ENCODE measurements at regions not wholly inside any gene's neighbourhood (a gene's known extent, or its start where the extent isn't known, plus 50 kb on each side); places are given as distances from the start of the nearest gene placed in this dataset.

- intact Hi-C loops (cut with micrococcal nuclease) = no loop called here
- ATAC-seq (no peak), DNase-seq (no peak)
Measured at GRCh38 chr17:62913991-62914570, 52.0 kb upstream of the TANC2 start.

- ATAC-seq = no peak
- intact Hi-C loops (cut with micrococcal nuclease) = no loop called here
- DNase-seq = no peak
Measured at GRCh38 chr17:62912363-62912762, 53.7 kb upstream of the TANC2 start.

GRCh38 chr17:62911114-62911513, 54.9 kb upstream of the TANC2 start:
- ATAC-seq (no peak), DNase-seq (no peak)
- intact Hi-C loops (cut with micrococcal nuclease) = no loop called here

- ATAC-seq (no peak), DNase-seq (no peak)
- intact Hi-C loops (cut with micrococcal nuclease) = no loop called here
Measured at GRCh38 chr17:62910277-62910676, 55.8 kb upstream of the TANC2 start.

DNA sequence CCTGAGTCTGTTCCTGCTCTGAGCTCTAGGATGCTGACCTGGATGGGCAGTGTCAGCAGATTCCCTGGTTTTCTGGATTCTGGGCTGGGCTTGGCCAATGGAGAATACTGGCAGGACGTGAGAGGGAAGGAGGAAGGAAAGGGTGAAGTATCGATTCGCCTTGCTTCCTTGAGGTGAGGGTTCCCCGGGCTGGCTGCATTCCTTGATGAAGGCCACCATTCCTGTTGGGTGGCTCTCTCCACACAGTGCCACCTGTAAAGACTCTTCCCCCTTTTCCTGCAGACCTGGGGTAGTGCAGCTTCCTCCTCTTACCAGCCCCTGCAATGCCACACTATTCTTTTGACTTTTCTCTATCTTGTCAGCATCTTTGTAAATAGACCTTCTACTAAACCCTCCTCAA, 58.1 kb upstream of the TANC2 start:
- ATAC-seq (no peak), DNase-seq (no peak)
- intact Hi-C loops (cut with micrococcal nuclease) = no loop called here

DNA sequence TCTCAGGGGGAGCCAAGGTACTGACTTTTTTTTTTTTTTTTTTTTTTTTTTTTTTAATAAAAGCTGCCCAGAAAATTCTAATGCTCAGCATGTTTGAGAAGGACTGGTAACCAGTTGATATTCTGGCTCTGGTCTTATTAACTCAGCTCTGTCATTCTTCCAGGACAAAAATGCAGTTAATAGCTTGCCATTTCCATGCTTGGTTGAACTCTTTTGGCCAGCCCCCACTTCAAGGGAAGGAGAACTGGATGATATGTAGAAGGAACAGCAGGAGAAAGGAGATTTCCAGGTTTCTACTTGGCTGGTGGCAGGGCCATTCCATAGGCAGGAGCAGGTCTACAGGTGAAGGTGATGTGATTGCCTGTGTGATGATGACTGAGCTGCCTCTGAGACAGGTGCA, 59.2 kb upstream of the TANC2 start:
- intact Hi-C loops (cut with micrococcal nuclease) = no loop called here
- ATAC-seq (no peak), DNase-seq (no peak)

DNA sequence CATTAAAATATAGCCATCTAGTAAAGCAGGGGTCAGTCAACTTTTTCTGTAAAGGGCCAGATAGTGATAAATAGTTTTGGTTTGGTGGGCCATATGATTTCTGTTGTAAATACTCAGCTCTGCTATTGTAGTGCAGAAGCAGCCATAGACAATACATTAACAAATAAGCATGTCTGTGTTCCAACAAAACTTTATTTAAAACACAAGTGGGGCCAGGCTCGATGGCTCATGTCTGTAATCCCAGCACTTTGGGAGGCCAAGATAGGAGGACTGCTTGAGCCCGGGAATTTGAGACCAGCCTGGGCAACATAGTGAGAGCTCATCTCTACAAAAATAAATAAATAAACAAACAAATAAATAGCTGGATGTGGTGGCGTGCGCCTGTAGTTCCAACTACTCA, 60.8 kb upstream of the TANC2 start:
- ATAC-seq (no peak), DNase-seq (no peak)
- intact Hi-C loops (cut with micrococcal nuclease) = no loop called here

- intact Hi-C loops (cut with micrococcal nuclease) = no loop called here
- DNase-seq = no peak
- no peak for ATAC-seq
Measured at GRCh38 chr17:62902531-62903220, 63.4 kb upstream of the TANC2 start.

DNA sequence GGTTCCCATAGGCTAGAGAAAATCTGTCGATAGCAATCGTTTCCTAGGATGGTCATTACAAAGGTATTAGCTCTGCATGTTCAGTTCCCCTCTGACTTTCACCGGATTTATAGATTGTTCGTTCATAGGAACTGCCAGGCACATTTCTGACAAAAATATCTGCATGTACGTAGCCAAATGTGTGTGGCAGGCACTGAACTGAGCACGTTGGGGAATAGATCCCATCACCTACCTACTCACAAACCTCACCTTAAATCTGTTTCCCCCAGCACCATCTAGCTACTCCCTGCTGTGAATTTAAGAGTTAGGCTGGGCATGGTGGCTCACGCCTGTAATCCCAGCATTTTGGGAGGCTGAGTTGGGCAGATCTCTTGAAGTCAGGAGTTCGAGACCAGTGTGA, 64.5 kb upstream of the TANC2 start:
- DNase-seq (no peak), ATAC-seq (no peak)
- intact Hi-C loops (cut with micrococcal nuclease) = no loop called here

DNA sequence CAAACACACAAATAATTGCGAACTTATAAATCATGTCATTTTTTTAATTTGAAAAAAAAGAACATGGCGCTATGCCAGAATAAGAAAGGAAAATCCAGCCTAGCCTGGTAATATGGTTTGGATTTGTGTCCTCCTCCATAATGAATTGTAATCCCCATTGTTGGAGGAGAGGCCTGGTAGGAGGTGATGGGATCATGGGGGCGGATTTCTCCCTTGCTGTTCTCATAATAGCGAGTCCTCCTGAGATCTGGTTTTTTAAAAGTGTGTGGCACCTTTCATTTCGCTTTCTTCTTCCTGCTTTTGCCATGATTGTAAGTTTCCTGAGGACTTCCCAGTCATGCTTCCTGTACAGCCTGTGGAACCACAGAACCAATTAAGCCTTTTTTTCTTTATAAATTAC, 65.9 kb upstream of the TANC2 start:
- ATAC-seq (no peak), DNase-seq (no peak)
- intact Hi-C loops (cut with micrococcal nuclease) = no loop called here

DNA sequence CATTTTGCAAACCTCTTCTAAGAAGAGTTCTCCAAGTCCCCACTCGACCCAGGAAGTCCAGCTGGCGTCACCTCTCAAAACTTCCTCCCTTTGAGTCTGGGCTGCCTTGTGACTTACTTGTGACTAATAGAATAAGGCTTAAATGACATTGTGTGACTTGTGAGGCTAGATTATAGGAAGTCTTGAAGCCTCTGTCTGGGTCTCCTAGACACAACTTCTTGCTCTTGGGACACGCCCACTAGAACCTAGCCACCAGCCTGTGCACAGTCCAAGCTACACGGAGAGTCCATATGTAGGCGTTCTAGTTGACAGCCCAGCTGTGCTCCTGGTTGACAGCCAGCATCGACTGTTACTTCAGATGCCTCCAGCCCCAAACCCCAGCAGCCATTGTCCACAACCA, 66.7 kb upstream of the TANC2 start:
- intact Hi-C loops (cut with micrococcal nuclease) = no loop called here
- ATAC-seq = peak; percentile 66
- DNase-seq = peak; percentile 52

DNA sequence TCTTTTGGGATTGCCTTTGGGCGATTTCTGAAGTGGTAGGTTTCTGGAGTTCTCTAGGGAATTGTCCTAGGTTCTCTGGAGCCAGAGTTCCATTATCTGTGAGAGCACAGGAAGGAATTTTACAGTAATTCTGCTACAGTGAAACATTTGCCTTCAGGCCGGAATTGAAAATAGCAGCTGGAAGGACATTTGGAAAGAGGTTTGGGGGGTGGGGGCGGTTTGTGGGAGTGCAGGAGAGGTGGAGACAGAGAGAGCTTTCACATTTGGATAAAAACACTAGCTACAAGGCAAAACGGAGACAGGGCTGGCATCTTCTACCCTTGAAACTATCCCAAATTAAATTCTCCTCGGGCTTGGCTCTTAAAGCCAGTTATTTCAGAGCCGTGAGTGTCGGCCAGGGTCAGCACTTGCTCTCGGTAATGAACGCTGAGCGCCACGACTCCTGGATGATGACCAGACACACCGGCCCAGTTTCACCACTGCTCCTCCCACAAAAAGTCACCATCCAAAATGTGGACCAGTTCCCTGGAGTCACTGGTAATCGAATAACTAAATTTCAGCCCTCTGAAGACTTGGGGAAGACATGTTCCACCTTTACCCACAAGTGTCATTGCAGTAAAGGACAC, 67.7 kb upstream of the TANC2 start:
- ATAC-seq (peak; percentile 49), DNase-seq (peak; percentile 33)
- intact Hi-C loops (cut with micrococcal nuclease) = no loop called here

DNA sequence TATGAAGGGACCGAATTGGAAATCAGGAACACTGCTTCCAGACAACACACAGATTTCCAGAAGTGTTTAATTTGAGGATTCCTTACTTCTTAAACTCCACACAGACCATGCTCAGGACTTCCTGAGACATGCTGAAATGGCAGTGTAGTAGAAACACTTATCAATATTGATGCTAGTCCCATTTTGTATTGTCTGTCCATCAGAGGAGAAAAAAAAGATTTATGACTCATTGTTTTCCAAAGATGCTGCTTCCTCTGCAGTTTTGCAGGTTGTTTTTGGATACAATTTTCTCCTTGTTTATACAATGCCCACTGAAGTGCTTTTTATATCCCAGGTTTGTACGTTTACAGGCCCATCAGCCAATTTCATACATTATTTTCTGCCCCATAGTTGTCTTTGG, 68.3 kb upstream of the TANC2 start:
- no peak for ATAC-seq
- intact Hi-C loops (cut with micrococcal nuclease) = no loop called here

DNA sequence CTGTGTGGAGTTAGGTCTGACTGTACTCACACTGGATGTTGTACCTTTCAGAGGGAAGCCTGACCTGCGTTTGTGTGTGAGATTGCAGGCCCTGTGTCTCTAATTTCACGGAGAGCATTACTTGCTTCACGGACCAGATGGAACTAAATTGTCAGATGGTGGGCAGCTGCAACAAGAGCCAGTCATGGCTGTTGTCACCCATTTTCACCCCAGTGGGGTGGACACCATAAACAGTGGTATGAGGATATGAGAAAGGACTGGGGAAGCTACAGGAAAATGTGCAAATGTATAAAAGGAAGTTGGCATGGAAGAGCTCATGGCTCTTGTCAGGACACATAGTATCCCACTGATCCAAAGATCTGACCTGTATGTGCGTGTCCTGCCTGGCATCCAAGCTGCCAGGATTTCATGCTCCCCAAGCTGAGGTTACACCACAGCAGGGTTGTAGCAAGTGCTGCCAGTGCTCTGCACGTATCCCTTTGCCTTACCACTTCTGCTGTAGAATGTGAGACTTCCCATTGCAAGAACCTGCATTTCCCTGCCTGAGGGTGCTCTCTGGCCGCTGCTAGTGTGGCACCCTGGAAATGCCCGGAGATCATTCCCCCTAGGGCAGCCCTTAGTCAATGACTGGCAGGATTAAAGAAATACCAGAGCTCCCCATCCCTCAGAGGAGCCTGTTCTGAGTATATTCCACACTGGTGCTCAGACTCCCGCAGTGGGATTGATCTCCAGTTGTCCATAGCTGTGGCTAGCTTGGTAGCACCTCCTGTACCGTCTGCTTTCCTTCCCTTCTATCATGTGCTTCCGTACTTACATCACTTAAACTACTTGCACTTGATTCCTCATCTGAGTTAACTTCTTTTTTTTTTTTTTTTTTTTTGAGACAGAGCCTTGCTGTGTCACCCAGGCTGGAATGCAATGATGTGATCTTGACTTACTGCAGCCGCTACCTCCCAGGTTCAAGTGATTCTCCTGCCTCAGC, 70.4 kb upstream of the TANC2 start:
- peak; percentile 50 for ATAC-seq
- DNase-seq = no peak
- intact Hi-C loops (cut with micrococcal nuclease) = no loop called here

More for the DNA sequence above, 68.3 kb upstream of the TANC2 start:
- no peak for DNase-seq

DNA sequence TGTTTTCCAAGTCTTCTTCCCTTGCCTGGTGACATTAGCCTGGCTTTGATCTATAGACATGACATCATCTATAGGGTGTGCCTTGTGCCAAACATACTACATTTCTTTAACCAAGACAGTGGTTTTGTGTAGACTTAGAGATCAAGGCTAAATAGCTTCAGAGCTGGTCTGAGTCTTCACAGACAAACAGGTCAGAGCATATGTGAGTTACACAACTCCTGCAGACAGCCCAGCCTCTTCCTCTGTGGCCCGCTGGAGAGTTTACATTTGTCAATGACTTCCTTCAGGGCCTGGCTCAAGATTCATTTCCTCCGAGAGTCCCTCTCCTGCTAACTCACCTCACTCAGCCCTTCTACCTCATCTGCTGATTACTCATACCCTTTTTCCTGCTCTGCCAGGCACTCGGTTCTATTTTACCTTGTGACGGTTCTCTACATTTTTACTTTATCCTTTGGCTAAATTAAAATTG, 73.1 kb upstream of the TANC2 start:
- intact Hi-C loops (cut with micrococcal nuclease) = no loop called here
- peak; percentile 85 for ATAC-seq
- no peak for DNase-seq

- intact Hi-C loops (cut with micrococcal nuclease) = no loop called here
- peak; percentile 52 for ATAC-seq
- no peak for DNase-seq
Measured at GRCh38 chr17:62892061-62892675, 73.9 kb upstream of the TANC2 start.

GRCh38 chr17:62891659-62892058, 74.4 kb upstream of the TANC2 start:
- intact Hi-C loops (cut with micrococcal nuclease) = no loop called here
- DNase-seq = no peak
- ATAC-seq = no peak

GRCh38 chr17:62888765-62889164, 77.3 kb upstream of the TANC2 start:
- no peak for DNase-seq
- ATAC-seq = no peak
- intact Hi-C loops (cut with micrococcal nuclease) = no loop called here

- intact Hi-C loops (cut with micrococcal nuclease) = no loop called here
- DNase-seq = no peak
- no peak for ATAC-seq
Measured at GRCh38 chr17:62888148-62888547, 77.9 kb upstream of the TANC2 start.
